DND-41 (cell line): ENCODE measurements at regions not wholly inside any gene's neighbourhood (a gene's known extent, or its start where the extent isn't known, plus 50 kb on each side); places are given as distances from the start of the nearest gene placed in this dataset.
A peak's percentile ranks its signal among the peaks of the same experiment; 100 is the strongest.

Source experiments
- ATAC-seq: fragments of 200-7000 bp; cut with Tn5 transposase; 3 replicates; pipeline ENCODE4 v1.9.1; 2021; ENCODE audit warnings: low read depth; ENCODE audit not compliant: insufficient read depth
- DNase-seq: peaks from one replicate; pipeline ENCODE4 v3.0.0-alpha.2; 2020
- H2AFZ ChIP-seq: 2 replicates; pipeline ENCODE4 v1.6.0; 2012; ENCODE audit warnings: low read depth, low read length
- H3K27ac ChIP-seq: 2 replicates; pipeline ENCODE4 v1.5.1; 2012; ENCODE audit warnings: low read length, inconsistent platforms
- H3K27me3 ChIP-seq: fragments of 200-600 bp; sonication (generic); 2 replicates; pipeline ENCODE4 v1.6.0; 2012; ENCODE audit warnings: low read length, mild to moderate bottlenecking, inconsistent platforms; ENCODE audit not compliant: insufficient read depth, poor library complexity
- H3K36me3 ChIP-seq: 2 replicates; pipeline ENCODE4 v1.5.1; 2012; ENCODE audit warnings: low read length, inconsistent platforms; ENCODE audit not compliant: insufficient read depth
- H3K4me1 ChIP-seq: 2 replicates; pipeline ENCODE4 v1.5.1; 2012; ENCODE audit warnings: mild to moderate bottlenecking, low read length; ENCODE audit not compliant: insufficient read depth
- H3K4me2 ChIP-seq: 2 replicates; pipeline ENCODE4 v1.6.0; 2012; ENCODE audit warnings: mild to moderate bottlenecking, moderate library complexity, low read length, inconsistent platforms; ENCODE audit not compliant: insufficient read depth
- H3K4me3 ChIP-seq, 2 experiments: fragments of 200-600 bp in 1 of 2; shearing (Covaris generic) in 1 of 2; 2 replicates each; pipeline ENCODE4 v1.5.1; 2012 to 2016; ENCODE audit warnings: inconsistent platforms in 2 of 2, low read length in 2 of 2, mild to moderate bottlenecking in 2 of 2, low read depth in 1 of 2, moderate library complexity in 1 of 2
- H3K79me2 ChIP-seq: 2 replicates; pipeline ENCODE4 v1.6.0; 2012; ENCODE audit warnings: low read length, inconsistent platforms; ENCODE audit not compliant: insufficient read depth
- H3K9ac ChIP-seq: 2 replicates; pipeline ENCODE4 v1.6.0; 2012; ENCODE audit warnings: low read depth, mild to moderate bottlenecking, inconsistent platforms, low read length, moderate library complexity
- H3K9me3 ChIP-seq: 2 replicates; pipeline ENCODE4 v1.5.1; 2012; ENCODE audit warnings: low read length, moderate library complexity, mild to moderate bottlenecking, inconsistent platforms; ENCODE audit not compliant: insufficient read depth, severe bottlenecking
- H4K20me1 ChIP-seq: 2 replicates; pipeline ENCODE4 v1.6.0; 2012; ENCODE audit warnings: low read length; ENCODE audit not compliant: insufficient read depth
- CTCF ChIP-seq: IDR thresholded peaks from 2 replicates; pipeline ENCODE4 v1.5.1; 2012; ENCODE audit warnings: borderline replicate concordance, low read length, moderate library complexity, mild to moderate bottlenecking; ENCODE audit not compliant: poor library complexity, severe bottlenecking; ENCODE audit errors: extremely low read depth
- EZH2 ChIP-seq: IDR thresholded peaks from 3 replicates; pipeline ENCODE4 v1.6.1; 2012; ENCODE audit warnings: borderline replicate concordance, low read depth, mild to moderate bottlenecking, moderate library complexity, low read length, inconsistent platforms; ENCODE audit not compliant: severe bottlenecking

GRCh38 chr18:43620936-43621335 lies 343.6 kb upstream of the SYT4 start:
- H3K9ac ChIP-seq, result no peak overlapping the region
- no peak overlapping the region for H2AFZ ChIP-seq
- H3K4me2 ChIP-seq, result no peak overlapping the region
- peak; percentile 85 for ATAC-seq
- H3K27ac ChIP-seq, result no peak overlapping the region
- no peaks in the 10 kb centered on the region for H3K79me2 ChIP-seq
- DNase-seq, result no peak
- no peaks in the 10 kb centered on the region for H3K9me3 ChIP-seq
- TF ChIP-seq CTCF (peak; percentile 66), EZH2 (no peak)
- H3K4me1 ChIP-seq, result no peaks in the 10 kb centered on the region
- no peaks in the 10 kb centered on the region for H3K27me3 ChIP-seq
- H3K4me3 ChIP-seq, result no peak overlapping the region
- no peaks in the 10 kb centered on the region for H3K36me3 ChIP-seq
- H4K20me1 ChIP-seq, result no peaks in the 10 kb centered on the region

DNA sequence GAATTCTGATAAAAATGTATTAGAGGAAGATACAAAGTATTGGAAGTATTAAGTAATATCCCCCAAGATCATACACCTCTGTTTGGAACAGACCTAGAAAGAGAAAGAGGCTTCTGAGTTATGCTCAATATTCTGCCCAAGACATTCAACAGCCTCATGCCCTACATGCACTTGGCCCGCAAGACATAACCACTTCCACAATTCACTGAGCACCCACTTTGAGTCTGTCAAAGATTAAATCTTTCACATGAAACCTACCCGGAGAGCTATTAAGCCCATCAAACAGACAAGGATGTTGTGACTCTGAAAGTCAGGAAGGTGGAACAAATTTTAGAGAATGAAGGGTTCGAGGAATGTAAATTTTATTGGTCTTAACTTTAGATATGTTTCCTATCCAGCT lies 344.7 kb upstream of the SYT4 start:
- H3K4me2 ChIP-seq, result no peak overlapping the region
- TF ChIP-seq CTCF (no peak), EZH2 (no peak)
- H3K9ac ChIP-seq, result no peak overlapping the region
- H3K4me1 ChIP-seq, result no peaks in the 10 kb centered on the region
- no peaks in the 10 kb centered on the region for H3K9me3 ChIP-seq
- H2AFZ ChIP-seq, result no peak overlapping the region
- no peaks in the 10 kb centered on the region for H3K36me3 ChIP-seq
- ATAC-seq (peak; percentile 56; the same call in 2 of the 3 replicates), DNase-seq (no peak)
- no peaks in the 10 kb centered on the region for H3K27me3 ChIP-seq
- no peak overlapping the region for H3K4me3 ChIP-seq
- no peaks in the 10 kb centered on the region for H3K79me2 ChIP-seq
- H3K27ac ChIP-seq, result no peak overlapping the region
- no peaks in the 10 kb centered on the region for H4K20me1 ChIP-seq

DNA sequence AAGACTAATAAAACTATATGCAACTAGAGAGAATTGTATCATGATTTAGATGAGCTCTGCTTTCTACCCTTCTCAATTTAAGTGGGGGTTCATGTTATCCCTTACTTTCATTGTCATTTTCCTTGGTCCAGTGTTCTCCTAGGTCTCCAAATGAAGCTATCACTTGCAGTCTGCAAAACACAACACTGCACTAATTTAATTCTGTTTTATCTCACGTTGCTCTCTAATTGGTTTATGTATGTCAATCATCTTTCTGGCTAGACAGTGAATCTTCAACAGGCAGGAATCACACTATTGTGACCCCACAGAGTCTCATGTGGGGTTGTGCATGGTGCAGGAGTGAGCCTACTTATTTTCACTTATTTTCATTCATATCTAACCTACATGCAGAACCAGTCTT lies 348.3 kb upstream of the SYT4 start:
- Histone ChIP-seq H3K4me1 (no peaks in the 10 kb centered on the region), H4K20me1 (no peaks in the 10 kb centered on the region), H3K4me3 (no peak overlapping the region), H2AFZ (no peak overlapping the region), H3K9me3 (no peaks in the 10 kb centered on the region), H3K9ac (no peak overlapping the region), H3K4me2 (no peak overlapping the region), H3K79me2 (no peaks in the 10 kb centered on the region), H3K27me3 (no peaks in the 10 kb centered on the region), H3K36me3 (no peaks in the 10 kb centered on the region), H3K27ac (no peak overlapping the region)
- ATAC-seq, result no peak
- DNase-seq, result no peak
- TF ChIP-seq CTCF, result no peak

DNA sequence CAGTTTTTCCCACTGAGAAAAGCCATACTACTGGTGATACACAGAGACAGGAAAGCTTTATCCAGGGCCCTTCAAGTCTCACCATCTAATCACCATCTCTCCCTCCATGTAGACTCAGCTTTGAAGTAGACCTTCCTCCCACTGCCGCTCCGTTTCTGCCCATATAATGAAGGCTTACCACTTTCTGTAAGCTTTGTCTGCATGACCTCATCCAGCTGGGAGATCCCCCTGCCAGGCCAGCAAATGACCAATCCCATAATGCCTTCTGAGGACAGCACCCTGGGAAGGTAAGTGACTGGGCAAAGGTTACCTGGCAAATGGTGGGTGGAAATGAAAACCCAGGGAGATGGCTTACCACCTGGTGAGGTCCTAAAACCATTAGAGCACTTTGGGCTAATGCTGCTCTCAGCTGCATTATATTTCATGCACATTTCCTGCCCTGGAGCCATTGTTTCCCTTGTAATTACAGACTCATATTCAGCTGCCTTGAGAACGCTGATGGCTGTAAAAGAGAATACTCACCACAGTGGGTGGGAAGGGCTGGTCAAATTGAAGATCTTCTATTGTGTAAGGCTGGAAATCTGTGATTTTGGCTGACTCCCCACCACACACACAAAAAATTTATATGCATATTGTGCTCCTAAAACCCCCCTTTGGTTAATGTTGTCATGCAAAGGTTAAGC lies 350.7 kb upstream of the SYT4 start:
- no peak overlapping the region for H2AFZ ChIP-seq
- no peaks in the 10 kb centered on the region for H3K27me3 ChIP-seq
- TF ChIP-seq CTCF, result no peak
- TF ChIP-seq EZH2, result no peak
- no peak overlapping the region for H3K9ac ChIP-seq
- H3K4me2 ChIP-seq, result no peak overlapping the region
- H3K9me3 ChIP-seq, result no peaks in the 10 kb centered on the region
- H3K79me2 ChIP-seq, result no peaks in the 10 kb centered on the region
- no peak for DNase-seq
- no peaks in the 10 kb centered on the region for H3K4me1 ChIP-seq
- no peak overlapping the region for H3K4me3 ChIP-seq
- H4K20me1 ChIP-seq, result no peaks in the 10 kb centered on the region
- no peak for ATAC-seq
- H3K36me3 ChIP-seq, result no peaks in the 10 kb centered on the region
- no peak overlapping the region for H3K27ac ChIP-seq
